ENCODE measurements at regions not wholly inside any gene's neighbourhood (a gene's known extent, or its start where the extent isn't known, plus 50 kb on each side); places are given as distances from the start of the nearest gene placed in this dataset.
A peak's percentile ranks its signal among the peaks of the same experiment; 100 is the strongest.
"Not testable (repeated sequence)": the region's sequence is repeated elsewhere in the genome, so short reads cannot be mapped to it uniquely, and the experiment has no call there.

DNA sequence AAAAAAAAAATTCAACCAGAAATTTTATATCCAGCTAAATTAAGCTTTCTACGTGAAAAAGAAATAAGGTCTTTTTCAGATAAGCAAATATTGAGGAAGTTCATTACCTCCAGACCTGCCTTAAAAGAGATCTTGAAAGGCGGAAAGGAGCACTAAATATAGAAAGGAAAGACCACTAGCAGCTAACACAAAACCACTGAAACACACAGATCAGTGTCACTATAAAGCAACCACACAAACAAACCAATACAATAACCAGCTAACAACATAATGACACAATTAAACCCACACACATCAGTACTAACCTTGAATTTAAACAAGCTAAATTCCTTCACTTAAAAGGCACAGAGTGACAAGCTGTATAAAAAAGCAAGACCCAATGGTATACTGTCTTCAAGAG lies 958.3 kb downstream of the TSN start:
- Histone ChIP-seq H3K4me2 (no peak overlapping the region), H3K4me3 (no peak overlapping the region), H3K36me3 (no peaks in the 10 kb centered on the region), H2AFZ (replicated peaks) (no peak overlapping the region), H3K79me2 (ENCODE audit: low read depth) (no peaks in the 10 kb centered on the region), H3K27me3 (no peaks in the 10 kb centered on the region), H3K4me1 (no peaks in the 10 kb centered on the region), H3K27ac (no peak overlapping the region), H3F3A (ENCODE audit: low read depth) (no peaks in the 10 kb centered on the region), H3K9ac (no peak overlapping the region), H4K20me1 (ENCODE audit: low read depth) (no peaks in the 10 kb centered on the region), H3K9me3 (ENCODE audit: low read depth) (no peaks in the 10 kb centered on the region)
- DNase-seq (ENCODE audit: low spot score), result no peak
- Mint-ChIP-seq H3K36me3 (no peaks in the 10 kb centered on the region), H3K9me3 (peaks cover 21% of the 10 kb centered on the region), H3K27me3 (ENCODE audit: insufficient read depth, low read depth) (peaks cover 2% of the 10 kb centered on the region), H3K4me1 (no peaks in the 10 kb centered on the region), H3K4me3 (no peak overlapping the region), H3K27ac (no peak overlapping the region)
- no peak for TF ChIP-seq EZH2phosphoT487 (IDR thresholded peaks at IDR 0.05)
- TF ChIP-seq, protein P1, sequence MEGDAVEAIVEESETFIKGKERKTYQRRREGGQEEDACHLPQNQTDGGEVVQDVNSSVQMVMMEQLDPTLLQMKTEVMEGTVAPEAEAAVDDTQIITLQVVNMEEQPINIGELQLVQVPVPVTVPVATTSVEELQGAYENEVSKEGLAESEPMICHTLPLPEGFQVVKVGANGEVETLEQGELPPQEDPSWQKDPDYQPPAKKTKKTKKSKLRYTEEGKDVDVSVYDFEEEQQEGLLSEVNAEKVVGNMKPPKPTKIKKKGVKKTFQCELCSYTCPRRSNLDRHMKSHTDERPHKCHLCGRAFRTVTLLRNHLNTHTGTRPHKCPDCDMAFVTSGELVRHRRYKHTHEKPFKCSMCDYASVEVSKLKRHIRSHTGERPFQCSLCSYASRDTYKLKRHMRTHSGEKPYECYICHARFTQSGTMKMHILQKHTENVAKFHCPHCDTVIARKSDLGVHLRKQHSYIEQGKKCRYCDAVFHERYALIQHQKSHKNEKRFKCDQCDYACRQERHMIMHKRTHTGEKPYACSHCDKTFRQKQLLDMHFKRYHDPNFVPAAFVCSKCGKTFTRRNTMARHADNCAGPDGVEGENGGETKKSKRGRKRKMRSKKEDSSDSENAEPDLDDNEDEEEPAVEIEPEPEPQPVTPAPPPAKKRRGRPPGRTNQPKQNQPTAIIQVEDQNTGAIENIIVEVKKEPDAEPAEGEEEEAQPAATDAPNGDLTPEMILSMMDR (IDR thresholded peaks at IDR 0.05), result no peak
- no peak for TF ChIP-seq EZH2 (IDR thresholded peaks at IDR 0.05)

DNA sequence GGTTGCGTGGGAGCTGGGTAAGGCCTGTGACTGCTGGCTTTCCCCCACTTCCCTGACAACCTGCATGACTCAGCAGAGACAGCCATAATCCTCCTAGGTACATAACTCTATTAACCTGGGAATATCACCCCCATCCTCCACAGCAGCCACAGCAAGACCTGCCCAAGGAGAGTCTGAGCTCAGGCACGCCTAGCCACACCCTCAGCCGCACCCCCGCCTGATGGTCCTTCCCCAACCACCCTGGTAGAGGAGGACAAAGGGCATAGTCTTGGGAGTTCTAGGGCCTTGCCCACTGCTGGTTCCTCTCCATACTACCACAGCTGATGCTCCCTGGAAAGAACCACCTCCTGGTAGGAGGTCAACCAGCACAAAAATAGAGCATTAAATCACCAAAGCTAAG lies 965.4 kb downstream of the TSN start:
- H2AFZ ChIP-seq (replicated peaks); H3K9me3 Mint-ChIP-seq; H3K36me3 ChIP-seq; H3K9ac ChIP-seq; H4K20me1 ChIP-seq (ENCODE audit: low read depth); H3K4me3 Mint-ChIP-seq; H3K79me2 ChIP-seq (ENCODE audit: low read depth); H3K27me3 ChIP-seq; H3F3A ChIP-seq (ENCODE audit: low read depth); H3K4me1 ChIP-seq; H3K27me3 Mint-ChIP-seq (ENCODE audit: insufficient read depth, low read depth); H3K27ac ChIP-seq; H3K4me3 ChIP-seq; H3K36me3 Mint-ChIP-seq; H3K4me1 Mint-ChIP-seq; H3K9me3 ChIP-seq (ENCODE audit: low read depth); H3K27ac Mint-ChIP-seq; DNase-seq (ENCODE audit: low spot score); H3K4me2 ChIP-seq: not testable (repeated sequence)

DNA sequence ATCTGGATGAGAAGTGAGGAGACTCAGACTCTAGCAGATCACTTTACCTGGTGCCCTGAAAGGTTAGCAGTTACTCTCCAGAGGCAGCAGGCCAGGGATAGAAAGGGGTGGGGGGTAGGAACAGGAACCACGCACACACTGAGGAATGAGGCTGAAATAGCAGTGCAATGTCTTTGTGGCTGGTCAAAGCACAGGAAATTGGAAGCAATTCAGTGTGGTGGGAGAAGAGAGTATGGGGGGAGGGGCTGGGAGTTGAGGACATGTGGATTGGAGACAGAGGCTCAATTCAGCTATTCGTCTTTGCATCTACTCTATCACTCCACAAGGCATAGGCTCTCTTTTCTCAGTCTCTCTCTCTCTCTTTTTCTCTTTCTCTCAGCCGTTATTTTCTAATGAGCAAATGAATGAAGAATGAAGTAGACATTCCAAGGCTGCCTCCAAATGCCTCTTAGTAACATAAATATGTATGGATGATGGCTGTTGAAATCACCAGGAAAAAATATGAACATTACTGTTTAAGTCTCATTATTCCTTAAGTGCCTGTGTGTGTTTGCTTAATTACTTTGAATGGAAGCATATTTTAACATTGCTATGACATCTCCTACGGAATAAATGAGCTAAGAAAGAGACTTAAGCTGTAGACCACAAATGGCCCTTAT lies 979.4 kb downstream of the TSN start:
- Histone ChIP-seq H3K79me2 (ENCODE audit: low read depth) (no peaks in the 10 kb centered on the region), H3K9ac (no peak overlapping the region), H4K20me1 (ENCODE audit: low read depth) (no peaks in the 10 kb centered on the region), H3K36me3 (no peaks in the 10 kb centered on the region), H3K27ac (no peak overlapping the region), H3K4me2 (no peak overlapping the region), H3K4me1 (peaks cover 8% of the 10 kb centered on the region), H3K9me3 (ENCODE audit: low read depth) (no peaks in the 10 kb centered on the region), H2AFZ (replicated peaks) (peak overlapping the region; percentile 84), H3F3A (ENCODE audit: low read depth) (no peaks in the 10 kb centered on the region), H3K27me3 (no peaks in the 10 kb centered on the region), H3K4me3 (no peak overlapping the region)
- Mint-ChIP-seq H3K27me3 (ENCODE audit: insufficient read depth, low read depth) (peaks cover 3% of the 10 kb centered on the region), H3K9me3 (peaks cover 5% of the 10 kb centered on the region), H3K27ac (peak overlapping the region; percentile 50), H3K4me3 (no peak overlapping the region), H3K4me1 (peaks cover 12% of the 10 kb centered on the region), H3K36me3 (peaks cover 2% of the 10 kb centered on the region)
- TF ChIP-seq, protein P1 (IDR thresholded peaks at IDR 0.05), result no peak
- TF ChIP-seq EZH2 (IDR thresholded peaks at IDR 0.05) (no peak), EZH2phosphoT487 (IDR thresholded peaks at IDR 0.05) (no peak)
- no peak for DNase-seq (ENCODE audit: low spot score)

DNA sequence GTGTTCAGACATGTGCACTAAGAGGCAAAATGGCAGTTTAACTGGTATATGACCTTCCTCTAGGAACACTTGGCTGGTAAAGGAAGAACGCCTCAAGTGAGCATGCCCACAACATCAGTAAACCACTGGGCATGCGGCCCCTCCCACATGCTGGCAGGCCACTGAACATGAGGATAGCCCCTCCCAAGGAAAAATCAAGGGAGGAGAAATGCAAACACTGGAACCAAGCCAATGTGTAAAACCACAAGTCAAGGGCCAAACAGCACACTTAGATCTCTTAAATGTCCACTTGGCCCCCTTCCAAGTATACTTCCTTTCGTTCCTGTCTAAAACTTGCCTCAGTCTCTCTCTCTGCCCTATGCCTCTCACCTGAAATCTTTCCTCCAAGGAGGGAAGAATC lies 980.8 kb downstream of the TSN start:
- Mint-ChIP-seq H3K36me3 (peaks cover 2% of the 10 kb centered on the region), H3K4me1 (peaks cover 12% of the 10 kb centered on the region), H3K27ac (no peak overlapping the region), H3K27me3 (ENCODE audit: insufficient read depth, low read depth) (peaks cover 3% of the 10 kb centered on the region), H3K4me3 (no peak overlapping the region), H3K9me3 (peaks cover 5% of the 10 kb centered on the region)
- no peaks in the 10 kb centered on the region for H3K36me3 ChIP-seq
- no peak overlapping the region for H2AFZ ChIP-seq (replicated peaks)
- no peak overlapping the region for H3K4me3 ChIP-seq
- H3K27me3 ChIP-seq, result no peaks in the 10 kb centered on the region
- DNase-seq (ENCODE audit: low spot score), result no peak
- H3K79me2 ChIP-seq (ENCODE audit: low read depth), result no peaks in the 10 kb centered on the region
- no peaks in the 10 kb centered on the region for H4K20me1 ChIP-seq (ENCODE audit: low read depth)
- H3K9me3 ChIP-seq (ENCODE audit: low read depth), result no peaks in the 10 kb centered on the region
- H3F3A ChIP-seq (ENCODE audit: low read depth), result no peaks in the 10 kb centered on the region
- no peak overlapping the region for H3K4me2 ChIP-seq
- H3K9ac ChIP-seq, result no peak overlapping the region
- peaks cover 8% of the 10 kb centered on the region for H3K4me1 ChIP-seq
- no peak overlapping the region for H3K27ac ChIP-seq
- no peak for TF ChIP-seq EZH2 (IDR thresholded peaks at IDR 0.05)
- no peak for TF ChIP-seq EZH2phosphoT487 (IDR thresholded peaks at IDR 0.05)
- TF ChIP-seq, protein P1 (IDR thresholded peaks at IDR 0.05), result no peak

All from neural progenitor cell (in vitro differentiated cells).